GM18499 (cell line): ENCODE measurements at regions not wholly inside any gene's neighbourhood (a gene's known extent, or its start where the extent isn't known, plus 50 kb on each side); places are given as distances from the start of the nearest gene placed in this dataset.

Experiments used
- ATAC-seq: cut with Tn5 transposase; IDR thresholded peaks from one replicate; pipeline ENCODE4 v1.9.1; 2021; ENCODE audit warnings: moderate number of reproducible peaks; ENCODE audit not compliant: insufficient read depth, unreplicated experiment

DNA sequence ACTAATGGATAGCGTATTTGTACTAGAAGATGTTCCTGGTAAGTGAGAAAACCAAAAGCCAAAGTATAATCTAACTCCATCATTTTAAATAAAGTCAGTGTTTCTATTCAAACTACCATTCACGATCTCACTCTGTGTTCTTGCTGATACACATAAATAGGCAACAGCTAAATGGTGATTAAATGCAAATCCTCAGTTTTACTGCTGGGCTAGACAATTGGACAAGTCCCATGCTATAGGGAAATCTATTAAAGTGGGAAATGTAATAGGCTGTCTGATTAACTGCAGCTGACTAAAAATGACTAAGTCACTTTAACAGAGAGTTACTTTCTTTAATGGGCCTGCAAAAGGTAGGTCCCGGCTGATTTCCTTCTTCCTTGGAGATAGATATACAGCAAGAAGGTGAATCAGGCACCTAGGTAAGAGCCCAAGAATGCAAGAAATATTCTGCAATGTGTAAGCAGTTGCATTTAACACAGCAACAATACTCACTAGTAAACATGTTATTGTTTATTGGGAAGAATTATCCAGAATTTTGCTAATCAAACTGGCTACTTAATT lies 298.4 kb downstream of the SLITRK6 start:
- no peak for ATAC-seq

DNA sequence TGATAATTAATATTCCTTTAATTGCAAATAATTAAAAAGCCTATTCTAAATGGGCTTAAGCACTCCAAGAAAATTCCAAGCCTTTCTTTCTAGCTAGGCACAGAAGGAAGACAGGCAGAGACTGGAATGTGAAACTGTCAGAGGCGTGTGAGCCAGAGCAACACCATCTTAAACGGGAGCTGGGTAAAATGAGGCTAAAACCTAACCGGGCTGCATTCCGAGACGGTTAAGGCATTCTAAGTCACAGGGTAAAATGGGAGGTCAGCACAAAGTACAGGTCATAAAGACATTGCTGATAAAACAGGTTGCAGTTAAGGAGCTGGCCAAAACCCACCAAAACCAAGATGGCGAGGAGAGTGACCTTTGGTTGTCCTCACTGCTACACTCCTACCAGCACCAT lies 300.4 kb downstream of the SLITRK6 start:
- ATAC-seq, result no peak

DNA sequence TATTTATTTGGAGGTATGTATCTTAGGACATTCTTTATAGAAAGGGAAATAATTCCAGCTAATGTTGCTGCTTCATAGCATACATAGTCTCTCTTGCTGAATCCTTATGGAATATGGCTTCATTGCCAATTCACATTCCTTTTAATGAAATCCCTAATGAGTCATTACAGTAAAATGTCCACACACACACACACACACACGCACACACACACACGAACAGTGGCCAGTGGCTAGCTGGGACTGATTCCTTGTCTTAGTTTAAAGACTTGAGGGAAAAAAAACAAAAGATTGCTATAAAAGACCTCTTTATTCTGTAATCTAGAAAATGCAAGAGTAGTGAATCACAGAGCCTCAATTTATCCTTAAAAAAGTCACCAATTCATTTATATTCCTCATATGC lies 301.6 kb downstream of the SLITRK6 start:
- no peak for ATAC-seq

DNA sequence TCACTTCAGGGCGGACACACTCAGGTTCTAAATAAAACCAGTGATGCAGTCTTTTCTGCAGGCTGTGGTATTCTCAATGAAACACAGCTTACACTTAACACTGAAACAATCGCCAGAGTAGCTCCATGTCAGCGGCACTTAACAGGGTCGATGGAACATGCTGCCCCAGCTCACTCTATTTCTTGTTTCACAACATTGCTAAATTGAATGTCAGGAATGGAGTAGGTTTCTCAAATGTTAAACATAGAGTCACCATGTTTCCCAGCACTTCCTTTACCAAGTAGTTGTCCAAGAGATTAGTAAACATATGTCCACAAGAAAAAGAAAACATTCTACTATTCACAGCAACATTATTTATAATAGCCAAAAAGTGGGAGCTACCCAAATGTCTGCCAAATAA lies 306.9 kb downstream of the SLITRK6 start:
- no peak for ATAC-seq

GRCh38 chr13:85486663-85487062 lies 312.6 kb downstream of the SLITRK6 start:
- ATAC-seq, result no peak

DNA sequence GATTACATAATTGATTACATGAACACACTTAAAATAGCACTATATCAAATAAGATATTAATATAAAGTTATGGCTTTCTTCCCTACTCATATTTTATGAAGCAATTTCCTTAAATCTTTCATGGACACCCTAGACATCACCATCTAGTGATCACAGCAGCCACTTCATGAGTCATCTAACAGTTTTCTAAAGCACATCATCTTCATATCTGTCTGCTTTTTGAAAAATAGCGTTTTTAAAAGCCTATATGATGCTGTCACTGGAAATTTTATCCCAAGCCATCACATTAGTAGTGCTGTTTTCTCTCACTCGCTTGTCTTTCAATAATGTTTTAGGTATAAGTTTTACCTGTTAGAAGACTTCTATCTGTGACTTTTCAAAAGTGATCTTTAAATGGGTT lies 326.1 kb downstream of the SLITRK6 start:
- ATAC-seq, result no peak

DNA sequence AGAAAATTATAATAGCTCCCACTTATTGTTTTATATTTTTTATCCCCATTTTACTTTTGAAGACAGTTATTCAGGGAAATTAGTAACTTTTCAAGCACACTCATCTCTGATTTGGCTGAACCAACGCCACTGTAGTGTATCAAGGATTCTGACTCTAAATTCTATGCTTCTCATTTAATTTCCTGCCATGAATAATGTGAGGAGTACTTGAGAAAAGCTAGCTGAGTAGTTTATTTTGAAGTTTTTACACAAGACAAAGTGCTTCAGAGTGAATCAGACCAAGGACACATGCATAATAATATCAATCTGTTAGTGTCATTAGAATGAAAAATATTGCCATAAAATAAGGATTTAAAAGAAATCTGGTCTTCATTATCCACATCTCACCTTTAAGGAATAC lies 329.9 kb downstream of the SLITRK6 start:
- ATAC-seq, result no peak

- ATAC-seq, result no peak
Measured at GRCh38 chr13:85462792-85463425, 336.3 kb downstream of the SLITRK6 start.

GRCh38 chr13:85461621-85462020 lies 337.6 kb downstream of the SLITRK6 start:
- ATAC-seq, result no peak

GRCh38 chr13:85445534-85445933 lies 353.7 kb downstream of the SLITRK6 start:
- no peak for ATAC-seq

GRCh38 chr13:85441975-85442374 lies 357.2 kb downstream of the SLITRK6 start:
- no peak for ATAC-seq

DNA sequence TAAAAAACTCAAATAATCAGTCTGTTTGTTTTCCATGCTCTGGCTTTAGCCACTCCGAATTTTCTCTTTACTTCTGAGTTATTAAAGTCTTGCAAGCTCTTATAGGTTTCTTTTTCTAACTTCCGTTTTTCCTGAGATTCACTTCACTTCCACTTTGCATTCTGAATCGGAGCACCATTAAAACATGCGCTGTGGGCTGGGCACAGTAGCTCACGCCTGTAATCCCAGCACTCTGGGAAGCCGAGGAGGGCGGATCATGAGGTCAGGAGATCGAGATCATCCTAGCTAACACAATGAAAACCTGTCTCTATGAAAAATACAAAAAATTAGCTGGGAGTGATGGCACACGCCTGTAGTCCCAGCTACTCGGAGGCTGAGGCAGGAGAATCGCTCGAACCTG lies 357.9 kb downstream of the SLITRK6 start:
- ATAC-seq, result no peak

DNA sequence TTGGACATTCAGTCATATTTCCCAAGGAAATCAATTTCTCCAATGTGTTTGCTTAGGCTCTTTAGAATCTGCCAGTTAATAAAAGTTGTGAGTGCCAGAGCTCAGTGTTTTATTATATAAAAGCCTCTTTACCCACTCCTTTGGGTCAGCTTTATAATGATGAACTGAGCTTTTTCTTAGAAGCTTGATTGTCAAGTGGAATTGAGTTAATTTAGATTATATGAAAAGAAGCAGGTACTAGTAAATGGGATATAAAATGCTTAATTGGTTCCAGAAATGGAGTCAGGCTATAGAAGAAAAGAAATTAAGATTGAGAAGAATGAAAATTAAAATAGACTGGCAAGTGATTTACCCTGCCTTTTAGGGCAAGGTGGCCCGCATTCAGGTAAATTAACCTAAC lies 363.2 kb downstream of the SLITRK6 start:
- ATAC-seq, result no peak

DNA sequence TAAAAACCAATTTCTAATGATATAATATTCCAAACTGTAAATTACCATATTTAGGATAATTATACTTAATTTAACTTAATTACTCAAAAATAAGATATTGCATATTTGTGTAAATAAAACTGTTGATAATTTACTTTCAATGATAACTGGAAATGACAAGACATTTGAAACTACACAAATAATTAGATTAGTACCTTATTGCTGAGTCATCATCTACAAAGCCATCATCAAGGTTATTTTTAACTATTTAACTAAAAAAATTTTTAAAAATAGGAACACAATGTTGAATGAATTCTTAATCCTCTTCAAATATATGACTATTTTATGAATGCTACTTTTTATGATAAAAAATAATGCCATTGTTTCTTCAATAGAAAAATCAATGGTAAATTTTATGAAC lies 364.3 kb downstream of the SLITRK6 start:
- no peak for ATAC-seq

DNA sequence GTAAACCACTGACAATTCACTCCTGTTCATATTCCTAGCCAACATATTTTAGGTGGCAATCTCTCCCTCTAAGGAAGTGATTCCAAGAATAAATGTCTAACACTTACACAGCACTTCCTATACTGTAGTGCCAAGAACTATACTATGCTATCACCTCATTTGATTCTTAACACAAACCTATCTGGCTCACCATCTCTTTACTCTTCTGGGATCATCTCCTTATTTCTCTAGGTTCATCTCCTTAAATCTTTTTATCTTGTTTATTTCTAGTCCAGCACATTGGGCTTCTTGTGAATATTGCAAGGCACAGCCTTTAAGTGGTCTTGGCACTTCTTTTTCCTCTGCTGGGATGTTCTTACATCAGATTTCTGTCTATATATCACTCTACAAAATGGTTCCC lies 366.3 kb downstream of the SLITRK6 start:
- no peak for ATAC-seq

DNA sequence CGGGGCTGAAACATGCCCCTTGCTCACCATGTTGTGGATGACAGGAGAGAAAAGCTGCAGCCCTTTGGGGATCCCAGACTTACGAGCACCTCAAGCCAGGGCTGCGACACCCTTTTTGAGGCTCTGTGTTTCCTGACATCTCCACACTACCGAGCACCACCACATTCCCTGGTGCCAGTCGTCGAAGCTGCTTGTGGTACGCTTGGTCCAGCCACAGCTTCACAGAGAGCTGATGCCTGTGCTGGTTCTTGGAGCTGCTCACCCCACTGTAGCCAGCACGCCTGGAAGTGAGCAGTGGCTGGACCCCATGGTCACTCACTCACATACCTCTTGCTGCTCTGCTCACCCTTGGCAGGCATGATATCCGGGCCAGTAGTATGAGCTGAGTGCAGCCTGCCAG lies 367.5 kb downstream of the SLITRK6 start:
- ATAC-seq, result no peak

DNA sequence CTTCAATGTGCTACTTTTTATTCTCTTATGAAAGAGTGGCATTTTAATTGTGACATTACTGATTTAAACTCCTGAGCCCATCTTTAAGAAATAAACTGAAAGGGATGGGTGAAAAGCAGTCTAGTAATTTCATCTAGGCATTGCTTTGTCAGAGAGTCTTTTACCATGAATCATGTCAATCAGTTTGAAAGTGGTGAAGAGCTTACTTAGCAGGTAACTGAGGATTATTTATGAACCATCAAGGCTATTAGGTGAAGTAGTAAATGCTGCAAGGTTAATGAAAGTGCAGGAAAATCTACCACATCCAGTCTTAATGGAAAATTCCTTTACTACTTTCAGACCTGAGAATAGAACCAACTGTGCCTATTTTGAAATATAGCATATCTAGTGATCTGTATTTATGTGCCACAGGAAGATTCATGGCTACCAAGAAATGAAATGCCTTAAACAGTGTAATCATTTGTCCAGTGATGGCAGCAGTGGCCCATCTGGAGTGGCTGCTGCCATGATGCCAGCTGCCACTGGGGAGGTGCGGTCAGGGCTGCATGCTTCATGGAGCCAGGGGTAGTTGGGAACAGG lies 368.9 kb downstream of the SLITRK6 start:
- no peak for ATAC-seq

DNA sequence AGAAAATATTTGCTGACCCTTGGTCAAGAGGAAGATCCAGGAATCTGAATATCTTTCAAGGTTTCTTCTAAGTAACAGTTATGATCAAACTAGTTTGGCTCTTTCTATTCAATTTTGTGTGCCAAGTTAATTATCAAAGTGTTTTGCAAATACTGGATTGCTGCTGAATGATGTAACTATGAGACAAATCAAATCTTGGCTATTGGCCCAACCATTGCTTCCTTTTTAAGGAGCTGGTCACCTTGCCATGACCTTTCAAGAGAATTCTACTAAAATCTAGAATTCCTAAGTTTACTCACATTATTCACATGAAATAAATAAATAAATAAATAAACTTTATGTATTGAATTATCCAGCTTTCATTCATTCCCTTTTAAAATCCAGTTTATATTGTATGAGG lies 371.8 kb downstream of the SLITRK6 start:
- ATAC-seq, result no peak

GRCh38 chr13:85420136-85420535 lies 379.1 kb downstream of the SLITRK6 start:
- ATAC-seq, result no peak

GRCh38 chr13:85419611-85420010 lies 379.6 kb downstream of the SLITRK6 start:
- ATAC-seq, result no peak

- ATAC-seq, result no peak
Measured at GRCh38 chr13:85417807-85418206, 381.4 kb downstream of the SLITRK6 start.

- no peak for ATAC-seq
Measured at GRCh38 chr13:85413664-85414063, 385.6 kb downstream of the SLITRK6 start.
